ENCODE measurements at regions not wholly inside any gene's neighbourhood (a gene's known extent, or its start where the extent isn't known, plus 50 kb on each side); places are given as distances from the start of the nearest gene placed in this dataset.
"Not testable (repeated sequence)": the region's sequence is repeated elsewhere in the genome, so short reads cannot be mapped to it uniquely, and the experiment has no call there.

GRCh38 chr5:18792145-18792544, 1157.9 kb downstream of the TAF11L14 start:
- no peak for DNase-seq (ENCODE audit: low read depth in 2 of 2)

- no peak for DNase-seq (ENCODE audit: low read depth in 2 of 2)
Observed at GRCh38 chr5:18797222-18797621, 1163.0 kb downstream of the TAF11L14 start.

GRCh38 chr5:18798058-18798457, 1163.8 kb downstream of the TAF11L14 start:
- DNase-seq (ENCODE audit: low read depth in 2 of 2), result no peak

- DNase-seq (ENCODE audit: low read depth in 2 of 2), result no peak
Observed at GRCh38 chr5:18799482-18800128, 1165.3 kb downstream of the TAF11L14 start.

- DNase-seq (ENCODE audit: low read depth in 2 of 2), result no peak
Observed at GRCh38 chr5:18800293-18801025, 1166.2 kb downstream of the TAF11L14 start.

GRCh38 chr5:18801413-18801812, 1167.2 kb downstream of the TAF11L14 start:
- not testable (repeated sequence) for DNase-seq (ENCODE audit: low read depth in 2 of 2)

- DNase-seq (ENCODE audit: low read depth in 2 of 2), result no peak
Observed at GRCh38 chr5:18802336-18802735, 1168.1 kb downstream of the TAF11L14 start.

- DNase-seq (ENCODE audit: low read depth in 2 of 2), result no peak
Observed at GRCh38 chr5:18805376-18805775, 1171.1 kb downstream of the TAF11L14 start.

GRCh38 chr5:18807256-18808149, 1173.2 kb downstream of the TAF11L14 start:
- DNase-seq (ENCODE audit: low read depth in 2 of 2), result no peak

- no peak for DNase-seq (ENCODE audit: low read depth in 2 of 2)
Observed at GRCh38 chr5:18811661-18812060, 1176.3 kb downstream of the CDH18 start.

- DNase-seq (ENCODE audit: low read depth in 2 of 2), result no peak
Observed at GRCh38 chr5:18828351-18828750, 1159.6 kb downstream of the CDH18 start.

- DNase-seq (ENCODE audit: low read depth in 2 of 2), result no peak
Observed at GRCh38 chr5:18829539-18829938, 1158.5 kb downstream of the CDH18 start.

- DNase-seq (ENCODE audit: low read depth in 2 of 2), result no peak
Observed at GRCh38 chr5:18850216-18850615, 1137.8 kb downstream of the CDH18 start.

GRCh38 chr5:18872978-18873377, 1115.0 kb downstream of the CDH18 start:
- DNase-seq (ENCODE audit: low read depth in 2 of 2), result no peak

GRCh38 chr5:18876565-18876964, 1111.4 kb downstream of the CDH18 start:
- DNase-seq (ENCODE audit: low read depth in 2 of 2), result no peak

GRCh38 chr5:18881615-18882014, 1106.4 kb downstream of the CDH18 start:
- no peak for DNase-seq (ENCODE audit: low read depth in 2 of 2)

- DNase-seq (ENCODE audit: low read depth in 2 of 2), result no peak
Observed at GRCh38 chr5:18882154-18882553, 1105.8 kb downstream of the CDH18 start.

- no peak for DNase-seq (ENCODE audit: low read depth in 2 of 2)
Observed at GRCh38 chr5:18888821-18889220, 1099.2 kb downstream of the CDH18 start.

GRCh38 chr5:18900644-18901043, 1087.4 kb downstream of the CDH18 start:
- DNase-seq (ENCODE audit: low read depth in 2 of 2), result no peak

- no peak for DNase-seq (ENCODE audit: low read depth in 2 of 2)
Observed at GRCh38 chr5:18920966-18921365, 1067.0 kb downstream of the CDH18 start.

- no peak for DNase-seq (ENCODE audit: low read depth in 2 of 2)
Observed at GRCh38 chr5:18932081-18932480, 1055.9 kb downstream of the CDH18 start.

- DNase-seq (ENCODE audit: low read depth in 2 of 2), result no peak
Observed at GRCh38 chr5:18944771-18945170, 1043.2 kb downstream of the CDH18 start.
